K562 (cell line): ENCODE measurements at regions not wholly inside any gene's neighbourhood (a gene's known extent, or its start where the extent isn't known, plus 50 kb on each side); places are given as distances from the start of the nearest gene placed in this dataset.

Experiments
- CUX1 ChIP-seq: fragments of 200-800 bp; sonication (Bioruptor generic); IDR thresholded peaks from 2 replicates; pipeline ENCODE4 v1.6.1; 2016; ENCODE audit warnings: missing genetic modification characterization, missing compliant biosample characterization
- DPF2 ChIP-seq: fragments of 450-650 bp; IDR thresholded peaks from 2 replicates; pipeline ENCODE4 v1.6.1; 2016
- FOS ChIP-seq: IDR thresholded peaks from 3 replicates; pipeline ENCODE4 v1.6.1; 2011; ENCODE audit not compliant: insufficient read length; ENCODE audit errors: extremely low read depth
- TF ChIP-seq, protein P1 (sequence below), 3 experiments: IDR thresholded peaks in 2 of 3; conservative IDR thresholded peaks in 1 of 3; 2 replicates each; pipeline ENCODE4 v1.5.1; 2011 to 2012; ENCODE audit warnings: low read length in 3 of 3, mild to moderate bottlenecking in 3 of 3, control low read depth in 2 of 3, improper control_type of control experiment in 1 of 3, inconsistent platforms in 1 of 3, low read depth in 1 of 3, mixed read lengths in 1 of 3, moderate library complexity in 1 of 3; ENCODE audit not compliant: insufficient read depth in 2 of 3

DNA sequence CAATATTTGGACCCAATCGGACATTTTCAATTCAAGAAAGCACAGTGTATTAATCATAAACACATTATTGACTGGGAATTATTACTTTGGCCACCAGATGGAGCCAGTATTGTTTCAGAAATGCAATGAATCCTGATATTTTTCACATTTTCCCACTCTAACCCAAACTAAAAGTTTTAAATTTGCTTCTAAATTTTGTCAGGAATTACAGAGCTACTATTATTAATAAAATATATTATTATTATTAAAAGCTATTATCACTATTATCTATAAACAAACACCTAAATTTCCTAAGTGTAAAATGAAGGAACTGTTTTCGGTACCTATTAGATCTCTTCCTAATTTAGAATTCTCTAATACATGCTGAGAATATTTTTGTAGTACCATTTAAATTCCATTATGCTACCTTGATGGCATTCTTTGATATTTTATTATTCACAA is 245.3 kb downstream of the OGFRL1 start:
- no peak for TF ChIP-seq DPF2
- TF ChIP-seq, protein P1, sequence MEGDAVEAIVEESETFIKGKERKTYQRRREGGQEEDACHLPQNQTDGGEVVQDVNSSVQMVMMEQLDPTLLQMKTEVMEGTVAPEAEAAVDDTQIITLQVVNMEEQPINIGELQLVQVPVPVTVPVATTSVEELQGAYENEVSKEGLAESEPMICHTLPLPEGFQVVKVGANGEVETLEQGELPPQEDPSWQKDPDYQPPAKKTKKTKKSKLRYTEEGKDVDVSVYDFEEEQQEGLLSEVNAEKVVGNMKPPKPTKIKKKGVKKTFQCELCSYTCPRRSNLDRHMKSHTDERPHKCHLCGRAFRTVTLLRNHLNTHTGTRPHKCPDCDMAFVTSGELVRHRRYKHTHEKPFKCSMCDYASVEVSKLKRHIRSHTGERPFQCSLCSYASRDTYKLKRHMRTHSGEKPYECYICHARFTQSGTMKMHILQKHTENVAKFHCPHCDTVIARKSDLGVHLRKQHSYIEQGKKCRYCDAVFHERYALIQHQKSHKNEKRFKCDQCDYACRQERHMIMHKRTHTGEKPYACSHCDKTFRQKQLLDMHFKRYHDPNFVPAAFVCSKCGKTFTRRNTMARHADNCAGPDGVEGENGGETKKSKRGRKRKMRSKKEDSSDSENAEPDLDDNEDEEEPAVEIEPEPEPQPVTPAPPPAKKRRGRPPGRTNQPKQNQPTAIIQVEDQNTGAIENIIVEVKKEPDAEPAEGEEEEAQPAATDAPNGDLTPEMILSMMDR (IDR thresholded peaks at IDR 0.05 in 2 of 3, conservative IDR thresholded peaks at IDR 0.05 in 1 of 3; ENCODE audit: insufficient read depth in 2 of 3, low read depth in 1 of 3, low read length in 3 of 3), result peak in 2 of 3 experiments; percentile 26 to 52; a peak in 3 of 6 replicates
- no peak for TF ChIP-seq CUX1 (CRISPR knock-in tag)
- no peak for TF ChIP-seq FOS
